ENCODE measurements at regions not wholly inside any gene's neighbourhood (a gene's known extent, or its start where the extent isn't known, plus 50 kb on each side); places are given as distances from the start of the nearest gene placed in this dataset.

- DNase-seq = no peak
- Histone ChIP-seq H3K4me3 (no peak overlapping the region), H3K4me1 (no peaks in the 10 kb centered on the region), H3K9me3 (no peaks in the 10 kb centered on the region), H3K27ac (no peak overlapping the region), H3K36me3 (no peaks in the 10 kb centered on the region), H3K27me3 (no peaks in the 10 kb centered on the region)
- TF ChIP-seq CTCF (IDR thresholded peaks at IDR 0.05) = no peak
- intact Hi-C loops (cut with DNase I) = no loop called here
- ATAC-seq = no peak
Measured at GRCh38 chr18:68533641-68534040, 181.3 kb downstream of the TMX3 start.

GRCh38 chr18:68532328-68532885 lies 182.5 kb downstream of the TMX3 start:
- no peaks in the 10 kb centered on the region for H3K4me1 ChIP-seq
- TF ChIP-seq CTCF (IDR thresholded peaks at IDR 0.05) = no peak

GRCh38 chr18:68525091-68525490 lies 189.8 kb downstream of the TMX3 start:
- ATAC-seq (no peak), DNase-seq (no peak)
- no peak for TF ChIP-seq CTCF (IDR thresholded peaks at IDR 0.05)
- H3K27me3 ChIP-seq = no peaks in the 10 kb centered on the region
- intact Hi-C loops (cut with DNase I) = no loop called here
- H3K4me1 ChIP-seq = no peaks in the 10 kb centered on the region
- H3K27ac ChIP-seq = no peak overlapping the region
- H3K36me3 ChIP-seq = no peaks in the 10 kb centered on the region
- no peak overlapping the region for H3K4me3 ChIP-seq
- no peaks in the 10 kb centered on the region for H3K9me3 ChIP-seq

More at GRCh38 chr18:68532328-68532885, 182.5 kb downstream of the TMX3 start:
- Histone ChIP-seq H3K27ac (no peak overlapping the region), H3K27me3 (no peaks in the 10 kb centered on the region), H3K36me3 (no peaks in the 10 kb centered on the region), H3K4me3 (no peak overlapping the region), H3K9me3 (no peaks in the 10 kb centered on the region)
- intact Hi-C loops (cut with DNase I) = no loop called here
- ATAC-seq (no peak), DNase-seq (no peak)

- intact Hi-C loops (cut with DNase I) = no loop called here
- Histone ChIP-seq H3K9me3 (no peaks in the 10 kb centered on the region), H3K4me1 (no peaks in the 10 kb centered on the region), H3K36me3 (no peaks in the 10 kb centered on the region), H3K27ac (no peak overlapping the region), H3K4me3 (no peak overlapping the region), H3K27me3 (no peaks in the 10 kb centered on the region)
- DNase-seq = no peak
- no peak for ATAC-seq
- TF ChIP-seq CTCF (IDR thresholded peaks at IDR 0.05) = no peak
Measured at GRCh38 chr18:68520406-68521075, 194.4 kb downstream of the TMX3 start.

- no peak for ATAC-seq
- no peaks in the 10 kb centered on the region for H3K36me3 ChIP-seq
- intact Hi-C loops (cut with DNase I) = no loop called here
- H3K4me1 ChIP-seq = no peaks in the 10 kb centered on the region
- H3K27ac ChIP-seq = no peak overlapping the region
- no peaks in the 10 kb centered on the region for H3K9me3 ChIP-seq
- H3K27me3 ChIP-seq = no peaks in the 10 kb centered on the region
- DNase-seq = no peak
- no peak for TF ChIP-seq CTCF (IDR thresholded peaks at IDR 0.05)
- H3K4me3 ChIP-seq = no peak overlapping the region
Measured at GRCh38 chr18:68519336-68519735, 195.6 kb downstream of the TMX3 start.

All from left lung (tissue), 4 donors.